ENCODE measurements at regions not wholly inside any gene's neighbourhood (a gene's known extent, or its start where the extent isn't known, plus 50 kb on each side); places are given as distances from the start of the nearest gene placed in this dataset.

DNA sequence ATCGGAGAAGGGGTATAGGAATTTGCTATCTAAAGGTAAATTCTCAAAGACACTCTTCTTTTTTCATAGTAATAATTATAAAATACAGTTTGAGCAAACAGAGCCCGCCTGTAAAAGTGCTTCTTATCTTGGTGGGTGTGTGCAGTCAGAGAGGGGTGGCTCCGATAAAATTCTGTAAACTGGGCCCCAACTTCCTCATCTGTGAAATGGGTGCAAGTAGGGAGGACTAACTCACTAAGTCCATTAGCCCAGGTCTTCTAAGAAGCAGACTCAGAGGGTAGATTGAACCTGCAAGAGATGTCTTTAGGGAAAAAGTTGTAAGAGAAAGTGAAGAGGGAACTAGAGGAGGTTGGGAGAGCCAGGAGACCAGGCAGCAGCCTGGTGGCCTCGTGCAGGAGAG lies 245.8 kb upstream of the RREB1 start:
- ATAC-seq, result no peak
- TF ChIP-seq ZNF114 (CRISPR knock-in tag; IDR thresholded peaks at IDR 0.05), result no peak
- TF ChIP-seq, protein P1, sequence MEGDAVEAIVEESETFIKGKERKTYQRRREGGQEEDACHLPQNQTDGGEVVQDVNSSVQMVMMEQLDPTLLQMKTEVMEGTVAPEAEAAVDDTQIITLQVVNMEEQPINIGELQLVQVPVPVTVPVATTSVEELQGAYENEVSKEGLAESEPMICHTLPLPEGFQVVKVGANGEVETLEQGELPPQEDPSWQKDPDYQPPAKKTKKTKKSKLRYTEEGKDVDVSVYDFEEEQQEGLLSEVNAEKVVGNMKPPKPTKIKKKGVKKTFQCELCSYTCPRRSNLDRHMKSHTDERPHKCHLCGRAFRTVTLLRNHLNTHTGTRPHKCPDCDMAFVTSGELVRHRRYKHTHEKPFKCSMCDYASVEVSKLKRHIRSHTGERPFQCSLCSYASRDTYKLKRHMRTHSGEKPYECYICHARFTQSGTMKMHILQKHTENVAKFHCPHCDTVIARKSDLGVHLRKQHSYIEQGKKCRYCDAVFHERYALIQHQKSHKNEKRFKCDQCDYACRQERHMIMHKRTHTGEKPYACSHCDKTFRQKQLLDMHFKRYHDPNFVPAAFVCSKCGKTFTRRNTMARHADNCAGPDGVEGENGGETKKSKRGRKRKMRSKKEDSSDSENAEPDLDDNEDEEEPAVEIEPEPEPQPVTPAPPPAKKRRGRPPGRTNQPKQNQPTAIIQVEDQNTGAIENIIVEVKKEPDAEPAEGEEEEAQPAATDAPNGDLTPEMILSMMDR (conservative IDR thresholded peaks at IDR 0.05; ENCODE audit: low read depth in 2 of 2), result no peak
- no peak for TF ChIP-seq POLR2AphosphoS5 (IDR thresholded peaks at IDR 0.05; ENCODE audit: low read depth)
- TF ChIP-seq EZH2phosphoT487 (IDR thresholded peaks at IDR 0.05; ENCODE audit: unreplicated experiment), result no peak
- TF ChIP-seq, protein P2, sequence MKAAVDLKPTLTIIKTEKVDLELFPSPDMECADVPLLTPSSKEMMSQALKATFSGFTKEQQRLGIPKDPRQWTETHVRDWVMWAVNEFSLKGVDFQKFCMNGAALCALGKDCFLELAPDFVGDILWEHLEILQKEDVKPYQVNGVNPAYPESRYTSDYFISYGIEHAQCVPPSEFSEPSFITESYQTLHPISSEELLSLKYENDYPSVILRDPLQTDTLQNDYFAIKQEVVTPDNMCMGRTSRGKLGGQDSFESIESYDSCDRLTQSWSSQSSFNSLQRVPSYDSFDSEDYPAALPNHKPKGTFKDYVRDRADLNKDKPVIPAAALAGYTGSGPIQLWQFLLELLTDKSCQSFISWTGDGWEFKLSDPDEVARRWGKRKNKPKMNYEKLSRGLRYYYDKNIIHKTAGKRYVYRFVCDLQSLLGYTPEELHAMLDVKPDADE (IDR thresholded peaks at IDR 0.05), result no peak
- TF ChIP-seq, protein P3, sequence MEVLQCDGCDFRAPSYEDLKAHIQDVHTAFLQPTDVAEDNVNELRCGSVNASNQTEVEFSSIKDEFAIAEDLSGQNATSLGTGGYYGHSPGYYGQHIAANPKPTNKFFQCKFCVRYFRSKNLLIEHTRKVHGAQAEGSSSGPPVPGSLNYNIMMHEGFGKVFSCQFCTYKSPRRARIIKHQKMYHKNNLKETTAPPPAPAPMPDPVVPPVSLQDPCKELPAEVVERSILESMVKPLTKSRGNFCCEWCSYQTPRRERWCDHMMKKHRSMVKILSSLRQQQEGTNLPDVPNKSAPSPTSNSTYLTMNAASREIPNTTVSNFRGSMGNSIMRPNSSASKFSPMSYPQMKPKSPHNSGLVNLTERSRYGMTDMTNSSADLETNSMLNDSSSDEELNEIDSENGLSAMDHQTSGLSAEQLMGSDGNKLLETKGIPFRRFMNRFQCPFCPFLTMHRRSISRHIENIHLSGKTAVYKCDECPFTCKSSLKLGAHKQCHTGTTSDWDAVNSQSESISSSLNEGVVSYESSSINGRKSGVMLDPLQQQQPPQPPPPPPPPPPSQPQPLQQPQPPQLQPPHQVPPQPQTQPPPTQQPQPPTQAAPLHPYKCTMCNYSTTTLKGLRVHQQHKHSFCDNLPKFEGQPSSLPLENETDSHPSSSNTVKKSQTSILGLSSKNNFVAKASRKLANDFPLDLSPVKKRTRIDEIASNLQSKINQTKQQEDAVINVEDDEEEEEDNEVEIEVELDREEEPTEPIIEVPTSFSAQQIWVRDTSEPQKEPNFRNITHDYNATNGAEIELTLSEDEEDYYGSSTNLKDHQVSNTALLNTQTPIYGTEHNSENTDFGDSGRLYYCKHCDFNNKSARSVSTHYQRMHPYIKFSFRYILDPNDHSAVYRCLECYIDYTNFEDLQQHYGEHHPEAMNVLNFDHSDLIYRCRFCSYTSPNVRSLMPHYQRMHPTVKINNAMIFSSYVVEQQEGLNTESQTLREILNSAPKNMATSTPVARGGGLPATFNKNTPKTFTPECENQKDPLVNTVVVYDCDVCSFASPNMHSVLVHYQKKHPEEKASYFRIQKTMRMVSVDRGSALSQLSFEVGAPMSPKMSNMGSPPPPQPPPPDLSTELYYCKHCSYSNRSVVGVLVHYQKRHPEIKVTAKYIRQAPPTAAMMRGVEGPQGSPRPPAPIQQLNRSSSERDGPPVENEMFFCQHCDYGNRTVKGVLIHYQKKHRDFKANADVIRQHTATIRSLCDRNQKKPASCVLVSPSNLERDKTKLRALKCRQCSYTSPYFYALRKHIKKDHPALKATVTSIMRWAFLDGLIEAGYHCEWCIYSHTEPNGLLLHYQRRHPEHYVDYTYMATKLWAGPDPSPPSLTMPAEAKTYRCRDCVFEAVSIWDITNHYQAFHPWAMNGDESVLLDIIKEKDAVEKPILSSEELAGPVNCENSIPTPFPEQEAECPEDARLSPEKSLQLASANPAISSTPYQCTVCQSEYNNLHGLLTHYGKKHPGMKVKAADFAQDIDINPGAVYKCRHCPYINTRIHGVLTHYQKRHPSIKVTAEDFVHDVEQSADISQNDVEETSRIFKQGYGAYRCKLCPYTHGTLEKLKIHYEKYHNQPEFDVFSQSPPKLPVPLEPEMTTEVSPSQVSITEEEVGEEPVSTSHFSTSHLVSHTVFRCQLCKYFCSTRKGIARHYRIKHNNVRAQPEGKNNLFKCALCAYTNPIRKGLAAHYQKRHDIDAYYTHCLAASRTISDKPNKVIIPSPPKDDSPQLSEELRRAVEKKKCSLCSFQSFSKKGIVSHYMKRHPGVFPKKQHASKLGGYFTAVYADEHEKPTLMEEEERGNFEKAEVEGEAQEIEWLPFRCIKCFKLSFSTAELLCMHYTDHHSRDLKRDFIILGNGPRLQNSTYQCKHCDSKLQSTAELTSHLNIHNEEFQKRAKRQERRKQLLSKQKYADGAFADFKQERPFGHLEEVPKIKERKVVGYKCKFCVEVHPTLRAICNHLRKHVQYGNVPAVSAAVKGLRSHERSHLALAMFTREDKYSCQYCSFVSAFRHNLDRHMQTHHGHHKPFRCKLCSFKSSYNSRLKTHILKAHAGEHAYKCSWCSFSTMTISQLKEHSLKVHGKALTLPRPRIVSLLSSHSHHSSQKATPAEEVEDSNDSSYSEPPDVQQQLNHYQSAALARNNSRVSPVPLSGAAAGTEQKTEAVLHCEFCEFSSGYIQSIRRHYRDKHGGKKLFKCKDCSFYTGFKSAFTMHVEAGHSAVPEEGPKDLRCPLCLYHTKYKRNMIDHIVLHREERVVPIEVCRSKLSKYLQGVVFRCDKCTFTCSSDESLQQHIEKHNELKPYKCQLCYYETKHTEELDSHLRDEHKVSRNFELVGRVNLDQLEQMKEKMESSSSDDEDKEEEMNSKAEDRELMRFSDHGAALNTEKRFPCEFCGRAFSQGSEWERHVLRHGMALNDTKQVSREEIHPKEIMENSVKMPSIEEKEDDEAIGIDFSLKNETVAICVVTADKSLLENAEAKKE (CRISPR knock-in tag; IDR thresholded peaks at IDR 0.05), result no peak
- no peak for TF ChIP-seq STAT1 (IDR thresholded peaks at IDR 0.05; ENCODE audit: unreplicated experiment)
- no peak for TF ChIP-seq ZNF331 (CRISPR knock-in tag; IDR thresholded peaks at IDR 0.05; ENCODE audit: low read depth)
- no peak for TF ChIP-seq CREB1 (CRISPR knock-in tag; IDR thresholded peaks at IDR 0.05; ENCODE audit: low read depth)
- TF ChIP-seq EZH2 (IDR thresholded peaks at IDR 0.05; ENCODE audit: low read depth, unreplicated experiment), result no peak
- TF ChIP-seq, protein P4, sequence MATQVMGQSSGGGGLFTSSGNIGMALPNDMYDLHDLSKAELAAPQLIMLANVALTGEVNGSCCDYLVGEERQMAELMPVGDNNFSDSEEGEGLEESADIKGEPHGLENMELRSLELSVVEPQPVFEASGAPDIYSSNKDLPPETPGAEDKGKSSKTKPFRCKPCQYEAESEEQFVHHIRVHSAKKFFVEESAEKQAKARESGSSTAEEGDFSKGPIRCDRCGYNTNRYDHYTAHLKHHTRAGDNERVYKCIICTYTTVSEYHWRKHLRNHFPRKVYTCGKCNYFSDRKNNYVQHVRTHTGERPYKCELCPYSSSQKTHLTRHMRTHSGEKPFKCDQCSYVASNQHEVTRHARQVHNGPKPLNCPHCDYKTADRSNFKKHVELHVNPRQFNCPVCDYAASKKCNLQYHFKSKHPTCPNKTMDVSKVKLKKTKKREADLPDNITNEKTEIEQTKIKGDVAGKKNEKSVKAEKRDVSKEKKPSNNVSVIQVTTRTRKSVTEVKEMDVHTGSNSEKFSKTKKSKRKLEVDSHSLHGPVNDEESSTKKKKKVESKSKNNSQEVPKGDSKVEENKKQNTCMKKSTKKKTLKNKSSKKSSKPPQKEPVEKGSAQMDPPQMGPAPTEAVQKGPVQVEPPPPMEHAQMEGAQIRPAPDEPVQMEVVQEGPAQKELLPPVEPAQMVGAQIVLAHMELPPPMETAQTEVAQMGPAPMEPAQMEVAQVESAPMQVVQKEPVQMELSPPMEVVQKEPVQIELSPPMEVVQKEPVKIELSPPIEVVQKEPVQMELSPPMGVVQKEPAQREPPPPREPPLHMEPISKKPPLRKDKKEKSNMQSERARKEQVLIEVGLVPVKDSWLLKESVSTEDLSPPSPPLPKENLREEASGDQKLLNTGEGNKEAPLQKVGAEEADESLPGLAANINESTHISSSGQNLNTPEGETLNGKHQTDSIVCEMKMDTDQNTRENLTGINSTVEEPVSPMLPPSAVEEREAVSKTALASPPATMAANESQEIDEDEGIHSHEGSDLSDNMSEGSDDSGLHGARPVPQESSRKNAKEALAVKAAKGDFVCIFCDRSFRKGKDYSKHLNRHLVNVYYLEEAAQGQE (IDR thresholded peaks at IDR 0.05; ENCODE audit: unreplicated experiment), result no peak

More for the DNA sequence above, 245.8 kb upstream of the RREB1 start:
- H3K4me3 ChIP-seq, result no peak overlapping the region
- H3K36me3 ChIP-seq (ENCODE audit: insufficient read depth), result no peaks in the 10 kb centered on the region
- H3K4me1 ChIP-seq (ENCODE audit: insufficient read depth), result peaks cover 8% of the 10 kb centered on the region
- H3K4me2 ChIP-seq, result no peak overlapping the region
- no peaks in the 10 kb centered on the region for H4K20me1 ChIP-seq (replicated peaks; ENCODE audit: insufficient read depth)
- H3K4me1 Mint-ChIP-seq, result peaks cover 18% of the 10 kb centered on the region
- DNase-seq (ENCODE audit: low spot score), result no peak
- no peaks in the 10 kb centered on the region for H3K9me2 ChIP-seq (ENCODE audit: insufficient read depth)
- H3K27me3 ChIP-seq (ENCODE audit: insufficient read depth), result no peaks in the 10 kb centered on the region
- H3K27ac ChIP-seq (ENCODE audit: low read depth), result no peak overlapping the region
- H3F3A ChIP-seq (replicated peaks; ENCODE audit: low read depth), result no peaks in the 10 kb centered on the region
- no peaks in the 10 kb centered on the region for H3K9me3 Mint-ChIP-seq
- peaks cover 2% of the 10 kb centered on the region for H3K27me3 Mint-ChIP-seq (ENCODE audit: insufficient read depth, low read depth, poor library complexity)
- no peaks in the 10 kb centered on the region for H3K36me3 Mint-ChIP-seq (ENCODE audit: low read depth)
- no peak overlapping the region for H2AFZ ChIP-seq
- H3K27ac Mint-ChIP-seq, result no peak overlapping the region
- H3K4me3 Mint-ChIP-seq, result no peak overlapping the region
- H3K79me2 ChIP-seq (replicated peaks; ENCODE audit: insufficient read depth), result no peaks in the 10 kb centered on the region
